HepG2 (cell line): ENCODE measurements at regions not wholly inside any gene's neighbourhood (a gene's known extent, or its start where the extent isn't known, plus 50 kb on each side); places are given as distances from the start of the nearest gene placed in this dataset.

Source experiments
- ATAC-seq: fragments of 200-7000 bp; cut with Tn5 transposase; 3 replicates; pipeline ENCODE4 v1.9.1; 2020; ENCODE audit warnings: mild to moderate bottlenecking, moderate library complexity
- BruUV-seq: library from RNA; stranded (reverse); fragments of 400-500 nt; replicated peaks from 2 replicates; lab custom pipeline; 2021; lab: Mats Ljungman, UMichigan
- CTCF ChIA-PET: fragments of 300-600 bp; formaldehyde crosslinking; extraction: SDS; loops from one replicate; lab custom pipeline; 2021; ENCODE audit warnings: low total read pairs, inconsistent platforms, low intra/inter-chr PET ratio; lab: Yijun Ruan, JAX
- POLR2A ChIA-PET: fragments of 350-600 bp; sonication (Branson Sonifier 250); formaldehyde crosslinking; loops from one replicate; lab custom pipeline; 2020; ENCODE audit warnings: antibody characterized with exemption, inconsistent platforms; lab: Yijun Ruan, JAX
- DNase-seq: peaks from one replicate; pipeline ENCODE4 v3.0.0-alpha.2; 2015; ENCODE audit warnings: low spot score
- FAIRE-seq: peaks from 3 replicates; lab custom pipeline; 2011; peaks lifted over from hg19 to GRCh38; lab: Jason Lieb, UNC
- H2AFZ ChIP-seq: one replicate; pipeline ENCODE4 v1.6.1; 2011; ENCODE audit warnings: low read length, inconsistent platforms
- H3K27ac ChIP-seq: fragments of 300-600 bp; 3 replicates; pipeline ENCODE4 v1.8.0; 2011; ENCODE audit warnings: mixed run types, mild to moderate bottlenecking, mixed read lengths, low read length, inconsistent platforms; ENCODE audit not compliant: insufficient read depth; ENCODE audit errors: extremely low read length
- H3K27me3 ChIP-seq, 2 experiments: fragments of 200-600 bp in 1 of 2; 2 replicates in 1 of 2; 3 replicates in 1 of 2; pipeline versions ENCODE4 v1.6.0 to v1.8.0; 2011; ENCODE audit warnings: low read length in 2 of 2, mild to moderate bottlenecking in 2 of 2, moderate library complexity in 2 of 2, inconsistent platforms in 1 of 2; ENCODE audit not compliant: insufficient read depth in 2 of 2, control insufficient read depth in 1 of 2
- H3K36me3 ChIP-seq, 2 experiments: fragments of 200-600 bp in 1 of 2; replicated peaks in 1 of 2; 2 replicates in 1 of 2; 3 replicates in 1 of 2; pipeline versions ENCODE4 v1.5.1 to v1.8.0; 2011; ENCODE audit warnings: low read length in 2 of 2, inconsistent platforms in 1 of 2; ENCODE audit not compliant: insufficient read depth in 2 of 2, control insufficient read depth in 1 of 2
- H3K4me1 ChIP-seq: 2 replicates; pipeline ENCODE4 v1.5.1; 2012; ENCODE audit warnings: low read length, inconsistent platforms; ENCODE audit not compliant: insufficient read depth
- H3K4me2 ChIP-seq: 2 replicates; pipeline ENCODE4 v1.6.0; 2011; ENCODE audit warnings: low read depth, low read length, inconsistent platforms
- H3K4me3 ChIP-seq, 3 experiments: fragments of 200-600 bp in 1 of 3; sonication (generic), shearing (Covaris generic) in 1 of 3; replicated peaks in 1 of 3; 2 replicates each; pipeline ENCODE4 v1.5.1; 2011 to 2016; ENCODE audit warnings: low read length in 3 of 3, inconsistent platforms in 2 of 3, low read depth in 2 of 3, mild to moderate bottlenecking in 2 of 3, control low read depth in 1 of 3, mixed read lengths in 1 of 3; ENCODE audit not compliant: insufficient read depth in 1 of 3
- H3K79me2 ChIP-seq: one replicate; pipeline ENCODE4 v1.6.1; 2011; ENCODE audit warnings: low read length, inconsistent platforms; ENCODE audit not compliant: insufficient read depth
- H3K9ac ChIP-seq: 2 replicates; pipeline ENCODE4 v1.6.0; 2011; ENCODE audit warnings: mild to moderate bottlenecking, low read depth, low read length, inconsistent platforms; ENCODE audit not compliant: insufficient read depth
- H3K9me3 ChIP-seq: 2 replicates; pipeline ENCODE4 v1.5.1; 2012; ENCODE audit warnings: mild to moderate bottlenecking, low read length
- H4K20me1 ChIP-seq: 2 replicates; pipeline ENCODE4 v1.6.0; 2011; ENCODE audit warnings: inconsistent platforms, mild to moderate bottlenecking, low read length, moderate library complexity; ENCODE audit not compliant: insufficient read depth
- MAFF ChIP-seq: IDR thresholded peaks from 2 replicates; pipeline ENCODE4 v1.6.1; 2011; ENCODE audit warnings: low read depth, low read length, improper control_type of control experiment
- MAFK ChIP-seq, 2 experiments: IDR thresholded peaks in 1 of 2; conservative IDR thresholded peaks in 1 of 2; 2 replicates each; pipeline ENCODE4 v1.6.1; 2011; ENCODE audit warnings: improper control_type of control experiment in 2 of 2, low read length in 2 of 2
- NBN ChIP-seq: fragments of 450-650 bp; conservative IDR thresholded peaks from 2 replicates; pipeline ENCODE4 v1.6.1; 2017
- PATZ1 ChIP-seq: sonication (generic); formaldehyde crosslinking; IDR thresholded peaks from 2 replicates; pipeline ENCODE4 v1.4.0; 2020; ENCODE audit warnings: missing genetic modification reagents
- RBFOX2 ChIP-seq: fragments of 200-400 bp; formaldehyde crosslinking; IDR thresholded peaks from 2 replicates; pipeline ENCODE4 v1.6.1; 2017; ENCODE audit warnings: low read depth, mild to moderate bottlenecking, low read length
- RFXANK ChIP-seq: IDR thresholded peaks from 2 replicates; pipeline ENCODE4 v1.6.1; 2016
- ZNF232 ChIP-seq: sonication (generic); formaldehyde crosslinking; IDR thresholded peaks from 2 replicates; pipeline ENCODE4 v1.4.0; 2020; ENCODE audit warnings: missing genetic modification reagents, borderline replicate concordance
- ZXDC ChIP-seq: sonication (generic); formaldehyde crosslinking; IDR thresholded peaks from 2 replicates; pipeline ENCODE4 v1.5.0; 2020; ENCODE audit warnings: mild to moderate bottlenecking, missing genetic modification reagents
- WGBS: methylation state at CpG from one replicate; pipeline ENCODE4 v1.1.6; 2017; ENCODE audit warnings: low lambda C conversion rate; 5-methylcytosine and 5-hydroxymethylcytosine counted together
- in situ Hi-C: cut with HindIII; loops from 2 replicates; pipeline ENCODE4 v1.10.0; 2017; ENCODE audit warnings: low pct_unique_long_range_greater_than_20kb; ENCODE audit not compliant: extremely low pct_ligation_motif_present
- intact Hi-C: fragments of 100-400 bp; cut with micrococcal nuclease; formaldehyde crosslinking; loops from one replicate; pipeline ENCODE4 v1.10.0; 2022; ENCODE audit not compliant: unreplicated experiment

- TF ChIP-seq NBN (no peak), PATZ1 (CRISPR knock-in tag) (no peak), ZNF232 (CRISPR knock-in tag) (no peak), RFXANK (CRISPR knock-in tag) (no peak), RBFOX2 (no peak)
Measured at GRCh38 chr4:123034023-123034422, 111.6 kb upstream of the NUDT6 start (continued).

- intact Hi-C loops = no loop called here
- 98% methylated on average over 1 of the region's 1 CpG for WGBS
- CTCF ChIA-PET = no interaction called here
Measured at GRCh38 chr4:123035239-123035638, 112.8 kb upstream of the NUDT6 start.

More at GRCh38 chr4:123035239-123035638, 112.8 kb upstream of the NUDT6 start:
- Histone ChIP-seq H3K27me3 (no peaks in the 10 kb centered on the region), H3K27ac (no peak overlapping the region), H3K9me3 (no peaks in the 10 kb centered on the region), H2AFZ (no peak overlapping the region), H3K4me2 (no peak overlapping the region), H3K4me3 (no peak overlapping the region), H3K79me2 (no peaks in the 10 kb centered on the region), H3K9ac (no peak overlapping the region), H3K4me1 (peaks cover 34% of the 10 kb centered on the region), H3K36me3 (peaks cover 0 to 8% of the 10 kb centered on the region in 2 experiments; a peak in 2 of 5 replicates), H4K20me1 (no peaks in the 10 kb centered on the region)
- POLR2A ChIA-PET = no interaction called here
- TF ChIP-seq MAFF = peak; percentile 40; the same call in 1 of the 2 replicates
- peak; percentile 35 to 63; a peak in 3 of 4 replicates for TF ChIP-seq MAFK (conservative IDR thresholded peaks at IDR 0.05 in 1 of 2, IDR thresholded peaks at IDR 0.05 in 1 of 2; ENCODE audit: low read length in 2 of 2)
- no peak for TF ChIP-seq ZXDC (CRISPR knock-in tag)
- FAIRE-seq (no peak), DNase-seq (no peak), ATAC-seq (no peak)
- BruUV-seq = no TSS peak
- in situ Hi-C loops = no loop called here
